Uterus (tissue), 2 donors: ENCODE measurements at regions not wholly inside any gene's neighbourhood (a gene's known extent, or its start where the extent isn't known, plus 50 kb on each side); places are given as distances from the start of the nearest gene placed in this dataset.

Source experiments
- CTCF ChIP-seq, 4 experiments: fragments of 200-600 bp in 2 of 4; fragments of 450-650 bp in 2 of 4; sonication (generic) in 2 of 4; IDR thresholded peaks; one replicate each; pipeline ENCODE4 v1.5.1; 2016 to 2019; ENCODE audit warnings: antibody characterized with exemption in 4 of 4, mild to moderate bottlenecking in 2 of 4, moderate library complexity in 1 of 4
- POLR2A ChIP-seq, 2 donors: fragments of 450-650 bp; IDR thresholded peaks; one replicate each; pipeline ENCODE4 v1.6.1; 2016; ENCODE audit warnings: antibody characterized with exemption in 2 of 2, mild to moderate bottlenecking in 1 of 2, moderate library complexity in 1 of 2

- TF ChIP-seq CTCF (IDR thresholded peaks at IDR 0.05) (no peak), POLR2A (IDR thresholded peaks at IDR 0.05) (no peak)
These were observed 99.9 kb upstream of the PROX1 start for GRCh38 chr1:213887842-213888241.
